CD4-positive, alpha-beta T cell treated with Interleukin-1 beta for 1 hour (primary cell): ENCODE measurements at regions not wholly inside any gene's neighbourhood (a gene's known extent, or its start where the extent isn't known, plus 50 kb on each side); places are given as distances from the start of the nearest gene placed in this dataset.
"Not testable (repeated sequence)": the region's sequence is repeated elsewhere in the genome, so short reads cannot be mapped to it uniquely, and the experiment has no call there.

ENCODE experiments used
- DNase-seq, 2 donors: peaks; one replicate each; pipeline ENCODE4 v3.0.0-alpha.2; 2020 to 2022

DNA sequence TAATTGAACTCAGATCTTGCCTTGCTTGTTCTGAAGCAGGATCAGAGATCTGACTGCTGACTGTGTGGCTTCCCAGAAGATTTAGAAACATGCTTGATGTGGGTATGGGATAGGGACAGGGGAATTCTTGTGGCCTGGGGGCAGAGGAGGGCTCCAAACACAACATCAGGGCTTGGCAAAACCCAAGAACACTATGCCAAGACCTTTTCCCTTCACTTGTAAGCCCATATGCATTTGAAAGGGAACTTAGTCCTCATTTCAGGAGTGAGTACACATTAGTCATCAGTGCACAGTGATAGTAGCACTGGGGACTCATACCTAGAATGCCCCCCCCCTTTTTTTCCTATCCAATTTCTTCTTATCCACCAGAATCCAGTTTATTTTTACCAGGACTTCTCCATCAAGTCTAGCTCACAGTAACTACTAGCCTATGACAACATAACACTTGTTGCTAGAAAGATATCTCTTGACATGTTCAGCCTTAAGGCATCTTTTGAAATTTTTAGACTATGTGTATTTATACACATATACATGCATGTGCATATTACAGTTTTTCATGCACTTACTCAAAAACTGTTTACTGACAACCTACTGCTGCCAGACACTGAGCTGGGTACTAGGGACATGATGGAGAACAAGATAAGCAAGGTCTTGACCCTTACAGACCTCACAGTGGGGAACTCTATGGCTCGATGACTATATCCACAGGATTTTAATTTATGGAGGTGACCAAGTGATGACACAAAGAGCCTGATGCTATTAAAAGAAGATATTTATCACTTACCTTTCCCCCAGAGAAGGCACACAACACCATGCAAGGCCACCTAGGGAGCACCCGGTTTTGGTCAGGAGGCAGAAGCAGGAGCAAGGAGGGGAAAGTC, 158.3 kb upstream of the MAP3K1 start:
- no peak for DNase-seq

DNA sequence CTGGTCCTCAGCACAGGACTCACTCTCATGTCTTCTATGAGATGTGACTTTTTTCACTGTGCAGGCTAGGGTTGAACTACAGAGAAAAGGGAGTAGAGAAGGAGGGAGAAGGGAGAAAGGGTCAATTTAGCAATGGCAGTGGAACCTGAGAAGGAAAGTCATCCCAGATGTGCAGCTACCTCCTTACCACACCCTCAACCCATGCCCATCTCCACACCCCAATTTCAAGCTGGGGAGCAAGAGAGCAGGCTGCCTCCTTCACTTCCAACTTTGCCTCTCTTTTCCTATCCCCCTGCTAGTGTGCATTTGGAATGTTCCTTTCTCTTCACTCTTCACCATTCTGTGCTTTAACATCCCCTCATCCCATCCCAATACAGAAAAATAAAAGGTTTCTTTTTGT, 163.5 kb upstream of the MAP3K1 start:
- no peak for DNase-seq

DNA sequence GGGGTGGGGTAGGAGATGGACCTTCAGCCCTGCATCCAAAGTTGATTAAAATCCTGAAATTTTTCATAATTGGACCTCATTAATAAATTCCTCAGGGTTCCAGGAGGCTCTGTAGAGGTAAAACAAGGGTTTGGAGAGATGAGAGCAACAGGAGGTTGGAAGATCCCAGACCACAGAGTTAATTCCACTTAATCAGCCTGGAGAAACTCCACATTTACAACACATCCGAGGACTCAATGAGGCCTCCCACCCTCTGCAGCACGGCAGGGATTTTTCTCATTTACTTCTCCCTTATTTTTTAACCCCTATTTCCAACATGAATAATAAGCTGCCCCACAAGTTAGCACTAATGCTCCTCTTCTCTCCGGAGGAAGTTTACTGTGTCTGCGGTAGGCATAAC, 165.0 kb upstream of the MAP3K1 start:
- no peak for DNase-seq

DNA sequence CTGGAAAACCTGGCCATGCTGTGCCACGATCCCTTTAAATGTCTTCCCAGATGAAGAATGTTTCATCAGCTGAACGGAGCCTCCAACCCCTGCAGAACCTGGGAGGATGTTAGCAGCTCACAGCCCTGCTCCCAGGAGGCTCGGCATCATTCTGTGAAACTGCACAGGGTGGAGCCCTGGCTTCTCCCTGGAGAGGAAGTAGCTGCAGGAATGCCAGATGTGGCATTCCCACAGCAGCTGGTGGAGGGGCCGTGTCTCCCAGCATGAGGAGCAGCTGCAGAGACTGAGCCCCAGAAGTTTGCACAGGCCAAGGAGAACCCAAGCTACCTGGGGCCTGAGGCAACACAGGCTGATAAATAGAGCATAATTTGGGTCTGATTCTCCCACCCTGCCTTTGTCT, 165.8 kb upstream of the MAP3K1 start:
- no peak for DNase-seq

DNA sequence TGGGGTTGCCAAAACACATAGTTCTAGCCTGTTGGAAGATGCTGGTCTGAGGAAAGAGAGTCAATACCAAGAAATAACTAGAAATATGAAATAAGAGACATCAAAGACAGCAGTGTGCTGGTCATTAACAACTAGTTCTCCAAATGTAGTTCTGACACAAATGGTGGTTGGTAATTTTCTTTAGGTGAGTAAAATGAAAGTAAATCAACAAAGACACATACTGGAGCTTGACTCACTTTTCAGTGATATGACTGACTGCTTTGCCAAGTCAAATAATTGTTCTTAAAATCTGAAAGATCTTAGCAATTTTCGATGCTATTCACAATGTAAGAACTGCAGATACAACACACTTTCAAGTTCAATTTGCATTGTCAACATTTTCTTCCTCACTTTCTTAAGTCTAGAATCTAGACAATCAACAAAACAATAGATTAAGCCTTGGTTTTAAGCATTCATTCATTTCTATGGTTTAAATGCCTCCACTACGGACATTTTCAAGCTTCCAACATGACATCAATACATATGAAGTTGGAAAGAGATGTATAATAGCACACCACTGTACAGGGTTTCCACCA, 166.8 kb upstream of the MAP3K1 start:
- DNase-seq, result no peak

DNA sequence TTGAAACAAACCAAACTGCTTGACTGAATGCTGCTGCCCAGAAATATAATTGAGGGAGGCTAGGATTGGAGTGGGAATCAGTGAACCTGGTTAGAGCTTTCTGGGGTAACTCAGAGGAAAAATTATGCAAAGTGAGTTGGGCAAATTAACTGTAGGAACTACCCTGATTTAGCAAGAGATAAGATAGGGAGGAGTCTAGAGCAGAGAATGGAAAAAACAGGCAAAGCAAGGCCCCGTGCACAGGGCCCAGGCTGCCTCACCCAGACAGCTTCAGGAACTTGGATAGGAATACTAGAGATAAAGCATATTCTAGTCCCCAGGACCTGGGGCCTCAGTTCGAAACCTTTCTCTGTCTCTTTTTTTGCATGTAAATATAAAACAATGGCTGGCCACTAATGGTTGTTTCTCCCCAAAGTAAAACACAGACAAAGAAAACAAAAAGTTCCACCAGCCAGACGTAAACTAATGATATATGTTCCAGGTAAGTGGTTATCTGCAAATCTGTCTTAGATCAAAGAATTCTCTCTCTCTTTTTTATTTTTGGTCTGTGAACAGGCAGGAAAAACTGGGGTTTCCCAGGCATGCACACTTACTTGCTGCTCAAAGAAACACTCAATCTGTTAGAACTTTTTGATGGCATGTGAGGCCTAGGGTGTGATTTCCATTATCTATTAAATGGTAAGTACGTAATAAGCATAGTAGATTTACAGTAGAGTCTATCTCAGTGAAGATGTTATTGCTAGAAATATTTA, 168.1 kb upstream of the MAP3K1 start:
- peak in 1 of 2 donors; percentile 31 for DNase-seq

DNA sequence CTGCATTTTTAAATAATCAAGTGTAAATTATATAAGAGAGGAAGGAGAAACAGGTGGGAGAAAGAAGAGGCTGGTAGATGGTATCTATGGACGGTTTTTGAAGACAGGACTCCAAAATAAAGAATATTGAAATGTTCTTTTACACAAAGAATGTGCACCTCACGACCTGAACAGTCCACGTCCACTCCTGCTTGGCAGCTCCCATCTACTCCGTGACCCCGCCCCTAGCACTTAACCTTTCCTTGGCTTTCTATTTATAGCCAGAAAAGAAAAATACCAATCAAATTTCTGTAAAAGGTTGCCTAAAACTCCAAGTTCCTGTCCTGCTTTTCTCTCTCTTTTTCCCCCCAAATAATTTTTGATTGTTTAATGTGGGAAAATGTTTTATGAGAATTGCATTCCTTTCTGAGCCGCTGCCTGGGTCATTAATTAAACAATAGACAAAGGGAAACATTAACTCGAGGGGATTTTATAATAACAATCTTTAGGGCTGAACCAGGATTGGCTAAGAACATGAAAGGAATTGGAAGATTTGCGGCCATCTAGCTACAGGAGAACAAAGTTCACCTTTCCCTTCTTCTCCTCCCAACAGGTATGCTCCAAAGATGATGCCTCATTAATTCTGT, 173.6 kb upstream of the MAP3K1 start:
- no peak for DNase-seq

DNA sequence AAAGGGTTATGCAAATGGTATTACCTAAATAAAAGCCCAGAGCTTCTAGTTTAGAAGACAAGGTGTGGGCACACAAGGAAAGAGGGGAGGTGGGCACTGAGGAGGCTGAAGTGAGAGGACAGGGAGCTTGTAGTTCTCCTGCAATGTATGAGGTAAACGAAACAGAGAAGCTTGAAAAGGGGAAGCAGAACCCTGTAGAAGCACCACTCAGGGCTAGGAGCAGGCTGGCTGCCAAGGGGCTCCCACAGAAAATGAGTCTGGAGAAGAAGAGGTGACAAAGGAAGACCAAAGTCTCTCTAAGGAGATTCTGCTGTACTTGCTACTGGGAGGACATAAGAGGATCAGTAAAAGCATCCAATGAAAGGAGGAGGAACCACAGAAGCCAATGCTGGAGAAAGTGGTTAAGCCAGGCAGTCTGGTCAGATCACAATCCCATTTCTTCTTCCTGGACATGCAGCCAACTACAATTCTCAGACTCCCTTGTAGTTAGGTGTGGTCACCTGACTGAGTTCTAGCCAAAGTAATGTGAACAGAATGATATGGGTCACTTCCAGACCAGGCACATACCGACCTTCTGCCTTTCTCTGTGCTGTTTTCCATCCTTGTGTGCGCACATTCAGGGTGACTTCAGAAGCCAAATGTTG, 174.5 kb upstream of the MAP3K1 start:
- peak in 1 of 2 donors; percentile 30 for DNase-seq

DNA sequence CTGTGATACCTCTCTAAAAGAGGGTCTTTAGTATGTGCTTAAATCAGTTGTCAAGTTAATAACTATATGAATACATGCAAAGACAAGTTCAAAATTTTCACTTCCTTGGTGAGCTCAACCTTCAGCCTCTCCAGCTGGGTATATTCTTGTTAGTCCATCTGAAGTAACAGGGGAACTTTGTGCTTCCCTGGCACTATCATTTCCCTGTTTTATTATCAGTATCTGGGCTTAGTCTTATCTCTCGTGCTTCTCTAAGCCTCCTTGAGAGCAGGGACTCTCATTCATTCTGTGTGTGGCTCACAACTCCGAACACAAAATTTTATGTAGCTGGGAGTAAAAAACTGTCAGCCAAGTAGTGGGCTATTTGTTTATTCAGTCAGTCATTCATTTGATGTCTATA, 175.9 kb upstream of the MAP3K1 start:
- no peak for DNase-seq

DNA sequence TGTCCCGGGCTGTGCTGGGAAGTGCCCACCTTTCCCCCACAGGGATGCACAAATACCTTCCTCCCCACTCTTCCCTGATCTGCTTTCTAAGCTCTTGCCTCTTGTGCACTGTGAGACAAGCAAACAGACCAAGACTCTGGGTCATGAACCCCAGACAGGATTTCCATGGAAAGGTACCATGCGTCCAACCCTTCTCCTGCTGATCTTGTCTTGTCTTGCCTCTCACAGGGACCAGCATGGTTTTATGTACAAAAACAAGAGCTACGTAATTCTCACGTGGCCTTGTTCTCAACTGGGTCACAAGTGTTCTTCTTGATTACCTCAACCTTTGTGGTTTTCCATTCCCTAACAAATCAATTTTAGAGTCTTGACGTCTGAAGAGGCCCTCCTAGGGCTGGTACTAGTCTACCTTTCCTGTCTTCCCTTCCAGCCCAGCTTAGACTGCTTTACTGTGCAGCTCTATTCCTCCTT, 176.5 kb upstream of the MAP3K1 start:
- DNase-seq, result peak in 1 of 2 donors; percentile 83

DNA sequence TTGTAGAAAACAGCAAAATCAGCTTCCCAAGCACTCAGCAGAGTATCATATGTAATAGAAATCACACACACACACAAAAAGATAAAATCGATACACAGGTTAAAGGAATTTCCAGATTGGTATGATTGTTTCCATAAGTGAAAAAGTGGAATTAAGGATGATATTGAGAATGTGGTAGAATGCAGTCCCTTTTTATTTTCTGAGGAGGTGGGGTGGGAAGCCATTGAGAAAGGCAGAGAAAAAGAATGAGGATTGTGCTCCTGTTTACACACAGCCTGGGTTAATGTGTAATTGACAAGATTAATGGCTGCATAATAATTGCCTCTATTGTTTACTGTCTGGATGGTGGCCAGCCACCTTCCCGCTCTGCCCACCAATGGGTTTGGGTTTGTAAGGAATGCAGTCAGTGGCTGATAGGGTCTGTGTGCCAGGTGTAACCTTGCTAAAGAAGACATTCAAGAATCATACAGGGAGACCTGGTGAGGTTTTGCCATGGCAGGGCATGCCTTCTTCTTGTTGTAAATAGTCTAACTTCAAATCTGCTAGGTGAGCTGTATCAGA, 177.2 kb upstream of the MAP3K1 start:
- no peak for DNase-seq

DNA sequence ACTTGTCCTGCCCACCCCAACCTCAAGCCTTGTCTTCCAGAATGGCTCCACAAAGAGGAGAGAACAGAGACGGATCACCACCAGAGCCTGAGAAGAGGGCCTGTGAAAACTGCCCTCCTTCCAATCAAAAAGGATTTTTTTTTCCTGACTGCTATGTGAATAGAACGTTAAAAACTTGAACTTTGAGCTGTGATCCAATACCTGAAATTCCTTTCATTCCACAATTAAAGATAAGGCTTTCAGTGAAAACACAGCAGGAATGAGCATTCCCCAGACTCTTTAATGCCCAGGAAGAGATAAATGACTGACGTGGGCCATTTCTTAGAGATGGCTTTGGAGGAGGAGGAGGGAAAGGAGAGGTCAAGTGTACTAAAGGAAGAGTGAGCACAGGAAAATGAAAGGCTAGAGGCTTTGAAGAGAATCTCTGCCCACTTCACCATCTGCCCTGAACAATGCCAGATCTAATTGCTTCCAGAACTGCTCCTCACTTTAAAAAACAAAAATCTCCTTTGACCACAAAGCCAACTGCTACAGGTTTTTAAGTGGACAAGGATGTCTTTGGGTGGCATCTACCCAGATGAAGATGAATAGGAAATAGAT, 177.9 kb upstream of the MAP3K1 start:
- DNase-seq, result no peak

DNA sequence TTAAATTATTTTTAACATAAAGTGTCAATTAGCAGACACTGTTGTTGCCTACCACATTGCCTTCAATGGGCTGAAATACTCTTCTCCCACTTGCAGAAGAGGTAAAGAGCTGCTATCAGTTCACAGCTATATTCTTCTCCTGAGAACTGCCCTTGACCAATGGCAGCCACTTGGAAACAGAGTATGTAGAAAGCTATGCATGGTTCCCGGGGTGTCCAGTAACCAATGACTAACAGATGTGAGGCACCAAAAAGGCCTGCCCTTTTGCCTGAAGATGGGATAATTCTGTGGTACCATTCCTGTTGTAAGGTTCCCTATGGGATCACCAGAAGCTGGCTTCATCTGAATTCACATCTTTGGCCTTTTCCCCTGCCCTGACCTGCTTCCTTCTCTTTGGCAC, 181.4 kb upstream of the MAP3K1 start:
- no peak for DNase-seq

DNA sequence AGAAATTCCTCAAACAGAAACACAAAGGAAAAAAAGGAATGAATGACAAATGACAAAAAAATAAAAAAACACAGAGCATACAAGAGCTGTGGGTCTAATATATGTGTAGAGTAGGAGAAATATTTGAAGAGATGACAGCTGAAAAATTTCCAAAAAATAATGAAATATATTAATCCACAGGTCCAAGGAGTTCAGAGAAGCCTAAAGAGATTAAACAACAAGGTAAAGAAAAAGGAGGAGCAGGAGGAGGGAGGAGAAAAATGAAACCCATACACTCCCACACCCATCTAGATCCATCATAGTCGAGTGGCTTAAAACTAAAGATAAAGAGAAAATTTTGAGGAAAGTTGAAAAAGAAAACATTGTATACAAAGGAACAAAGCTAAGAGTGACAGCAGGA, 182.4 kb upstream of the MAP3K1 start:
- DNase-seq, result no peak

DNA sequence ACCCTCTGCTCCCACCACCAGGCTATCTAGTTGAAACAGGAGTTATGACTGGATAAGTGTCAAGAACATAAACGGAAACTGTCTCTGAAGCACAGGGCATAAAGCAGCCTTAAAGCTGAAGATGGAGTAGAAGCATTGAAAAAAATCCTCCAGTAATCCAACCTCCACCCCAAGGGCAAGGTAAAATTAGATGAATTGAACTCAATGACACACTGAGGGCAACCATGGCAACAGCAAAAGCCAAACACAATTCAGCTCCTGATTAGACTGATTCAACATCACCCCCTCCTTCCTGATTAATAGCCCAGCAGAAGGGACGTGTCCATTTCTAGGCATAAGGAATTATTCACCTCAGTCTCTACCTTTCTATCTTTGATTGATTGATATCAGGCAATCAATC, 183.2 kb upstream of the MAP3K1 start:
- no peak for DNase-seq

DNA sequence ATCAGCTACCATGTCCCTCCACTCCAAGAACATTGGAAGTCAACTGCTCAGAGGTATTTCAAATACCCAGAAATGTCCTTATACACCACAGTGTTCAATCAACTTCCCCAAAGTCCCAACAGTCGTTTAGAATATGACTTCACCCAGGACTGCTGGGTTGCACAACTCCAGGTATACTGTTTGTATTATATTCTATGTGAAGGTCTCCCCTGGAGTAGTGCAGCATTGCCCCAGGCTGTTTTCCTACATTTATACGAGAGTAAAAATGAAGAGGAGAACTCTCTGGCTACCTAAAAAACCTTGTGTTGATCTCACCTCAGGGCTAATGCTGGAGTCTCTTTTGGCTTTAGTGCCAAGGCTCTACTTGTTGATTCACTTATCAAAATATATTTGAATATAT, 183.6 kb upstream of the MAP3K1 start:
- DNase-seq, result no peak

DNA sequence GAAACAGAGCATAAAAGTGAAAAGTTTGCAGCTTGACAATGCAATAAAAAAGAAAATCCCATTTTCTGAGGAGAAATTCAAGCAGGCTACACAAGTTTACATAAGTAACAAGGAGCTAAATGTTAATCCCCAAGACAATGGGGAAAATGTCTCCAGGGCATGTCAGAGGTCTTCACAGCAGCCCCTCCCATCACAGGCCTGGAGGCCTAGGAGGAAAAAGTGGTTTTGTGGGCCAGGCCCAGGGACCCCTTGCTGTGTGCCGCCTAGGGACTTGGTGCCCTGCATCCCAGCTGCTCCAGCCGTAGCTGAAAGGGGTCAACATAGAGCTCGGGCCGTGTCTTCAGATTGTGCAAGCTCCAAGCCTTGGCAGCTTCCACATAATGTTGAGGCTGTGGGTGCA, 186.7 kb upstream of the MAP3K1 start:
- DNase-seq, result not testable (repeated sequence)

DNA sequence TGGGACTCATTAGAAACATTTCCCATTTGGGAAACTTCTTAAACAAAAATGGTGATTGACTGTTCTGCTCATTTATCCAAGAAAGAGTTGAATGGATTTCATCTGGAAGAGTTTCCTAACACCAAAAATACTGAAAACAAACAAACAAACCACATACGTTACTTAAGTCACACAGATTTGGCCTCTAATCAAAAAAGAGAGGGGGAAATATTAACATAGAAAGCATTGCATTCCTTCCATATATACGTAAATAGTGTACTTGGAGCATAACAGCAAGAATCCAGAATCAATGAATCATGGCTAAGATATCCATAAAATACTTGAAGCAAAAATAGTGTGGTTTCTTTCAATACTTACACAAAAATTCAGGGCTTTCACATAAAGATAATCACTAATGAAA, 189.8 kb upstream of the MAP3K1 start:
- no peak for DNase-seq

DNA sequence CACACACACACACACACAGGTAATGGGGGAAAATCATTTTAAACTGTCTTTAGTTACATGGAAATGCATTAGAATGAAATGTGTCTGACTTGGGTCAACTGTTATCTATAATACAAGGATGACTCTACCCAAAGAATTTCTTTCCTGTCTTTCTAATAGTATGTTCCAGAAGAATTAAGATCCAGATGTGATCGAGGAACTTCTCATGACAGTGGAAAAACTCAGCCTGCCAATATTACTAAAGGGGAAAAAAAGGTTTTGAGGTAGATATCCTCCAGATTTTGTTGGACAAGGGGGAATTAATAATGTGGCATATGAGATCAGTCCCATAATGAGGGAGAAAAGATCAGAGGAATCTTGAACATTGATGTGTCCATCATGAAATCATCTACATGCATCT, 190.6 kb upstream of the MAP3K1 start:
- DNase-seq, result no peak

DNA sequence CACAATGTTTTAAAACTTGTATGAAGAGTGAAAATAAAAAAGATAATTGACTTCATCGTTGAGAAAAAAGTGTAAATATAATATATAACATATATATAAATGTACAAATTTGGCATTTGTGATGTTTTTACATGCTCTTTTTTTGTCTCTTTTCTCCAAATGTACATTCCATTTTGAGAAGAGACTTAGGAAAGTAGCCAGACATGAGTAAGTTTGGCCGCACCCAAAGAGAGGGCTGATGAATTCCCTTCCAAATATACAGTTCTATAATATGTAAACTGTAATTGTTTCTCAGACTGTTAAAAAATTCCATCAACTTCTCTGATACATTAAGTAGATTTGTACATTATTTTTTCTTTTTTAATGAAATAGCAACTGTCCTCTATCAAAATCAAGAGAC, 193.2 kb upstream of the MAP3K1 start:
- DNase-seq, result no peak

DNA sequence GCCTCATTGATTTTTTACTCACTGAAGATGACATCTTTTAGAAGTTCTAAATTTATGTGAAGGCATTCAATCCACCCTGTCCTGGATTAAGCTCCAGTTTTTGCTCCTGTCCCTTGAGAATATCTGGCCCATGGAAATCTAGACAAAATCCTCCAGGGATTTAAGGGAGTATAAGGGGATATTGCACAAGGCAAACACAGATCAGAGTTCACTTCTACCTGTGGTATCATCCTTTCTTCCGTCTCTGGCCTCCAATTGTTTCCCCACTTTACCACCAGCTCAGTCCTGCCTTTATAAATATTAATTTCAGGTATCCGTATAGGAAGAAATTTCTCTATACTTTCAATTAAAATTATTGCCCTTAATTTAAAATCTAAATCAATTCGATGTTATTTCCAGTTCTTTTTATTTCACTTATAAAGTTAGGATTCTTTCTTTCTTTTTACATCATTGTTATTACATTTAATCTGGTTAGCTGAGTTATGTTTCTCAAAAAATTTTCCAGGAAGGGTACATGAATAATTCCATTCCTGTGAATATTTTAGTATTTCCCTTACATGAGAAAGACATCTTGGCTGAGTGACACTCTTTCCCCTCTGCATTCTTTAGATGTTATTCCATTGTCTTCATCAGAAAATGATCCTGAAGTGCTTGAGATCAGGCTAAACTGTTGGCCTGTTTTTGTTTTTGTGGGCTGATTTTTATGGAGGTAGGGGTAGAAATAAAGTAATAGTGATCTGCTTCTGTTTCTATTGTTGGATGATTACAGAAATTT, 194.3 kb upstream of the MAP3K1 start:
- DNase-seq, result no peak
